RWPE2 (cell line): ENCODE measurements at regions not wholly inside any gene's neighbourhood (a gene's known extent, or its start where the extent isn't known, plus 50 kb on each side); places are given as distances from the start of the nearest gene placed in this dataset.

Experiments
- ATAC-seq: fragments of 200-7000 bp; cut with Tn5 transposase; 3 replicates; pipeline ENCODE4 v1.9.1; 2021; ENCODE audit warnings: low read depth
- DNase-seq: peaks from one replicate; pipeline ENCODE4 v3.0.0-alpha.2; 2020; ENCODE audit warnings: low spot score
- H3K27ac ChIP-seq: fragments of 450-650 bp; 2 replicates; pipeline ENCODE4 v1.5.1; 2017; ENCODE audit warnings: mild to moderate bottlenecking; ENCODE audit not compliant: poor library complexity, severe bottlenecking
- H3K27me3 ChIP-seq: fragments of 250-450 bp; sonication (Bioruptor Pico); 2 replicates; pipeline ENCODE4 v1.5.1; 2021; ENCODE audit warnings: mild to moderate bottlenecking, moderate library complexity; ENCODE audit not compliant: insufficient read depth, poor library complexity, severe bottlenecking
- H3K36me3 ChIP-seq: fragments of 250-450 bp; sonication (Bioruptor Pico); 2 replicates; pipeline ENCODE4 v1.5.1; 2020; ENCODE audit warnings: low read depth, mild to moderate bottlenecking, moderate library complexity
- H3K4me1 ChIP-seq: fragments of 250-450 bp; sonication (Bioruptor Pico); 2 replicates; pipeline ENCODE4 v1.5.1; 2021; ENCODE audit warnings: mild to moderate bottlenecking, moderate library complexity; ENCODE audit not compliant: insufficient read depth, poor library complexity, severe bottlenecking
- H3K4me3 ChIP-seq: fragments of 250-450 bp; sonication (Bioruptor Pico); 2 replicates; pipeline ENCODE4 v1.5.1; 2021; ENCODE audit warnings: mild to moderate bottlenecking, moderate library complexity; ENCODE audit not compliant: severe bottlenecking
- H3K9me3 ChIP-seq: fragments of 250-450 bp; sonication (Bioruptor Pico); 2 replicates; pipeline ENCODE4 v1.5.1; 2021; ENCODE audit warnings: mild to moderate bottlenecking, moderate library complexity; ENCODE audit not compliant: severe bottlenecking
- TF ChIP-seq, protein P1 (sequence below): fragments of 450-650 bp; IDR thresholded peaks from one replicate; pipeline ENCODE4 v1.5.1; 2017; ENCODE audit warnings: mild to moderate bottlenecking, moderate library complexity; ENCODE audit not compliant: poor library complexity, severe bottlenecking

DNA sequence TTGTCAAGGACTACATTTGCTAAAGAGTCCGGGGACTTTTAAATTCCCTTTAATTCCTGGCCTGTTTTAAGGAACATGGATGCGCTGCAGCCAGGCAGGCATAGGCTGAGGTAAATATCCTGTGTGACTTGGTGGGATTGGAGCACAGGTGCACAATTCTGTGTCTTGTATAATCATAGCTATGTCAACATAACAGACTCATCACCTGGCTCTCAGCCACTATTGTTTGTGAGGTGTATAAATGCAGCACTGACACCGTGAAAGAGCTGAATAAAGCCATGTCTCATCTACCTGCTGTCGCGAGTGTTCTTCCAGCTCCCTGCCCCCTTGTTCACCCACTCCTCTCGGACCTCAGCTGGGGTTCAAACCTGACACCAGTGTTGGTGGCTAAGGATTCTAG, 109.7 kb downstream of the MFSD1 start:
- Histone ChIP-seq H3K4me3 (no peak overlapping the region), H3K4me1 (no peaks in the 10 kb centered on the region), H3K36me3 (no peaks in the 10 kb centered on the region), H3K27ac (no peak overlapping the region), H3K27me3 (no peaks in the 10 kb centered on the region), H3K9me3 (no peaks in the 10 kb centered on the region)
- DNase-seq (no peak), ATAC-seq (peak; percentile 79)
- TF ChIP-seq, protein P1, sequence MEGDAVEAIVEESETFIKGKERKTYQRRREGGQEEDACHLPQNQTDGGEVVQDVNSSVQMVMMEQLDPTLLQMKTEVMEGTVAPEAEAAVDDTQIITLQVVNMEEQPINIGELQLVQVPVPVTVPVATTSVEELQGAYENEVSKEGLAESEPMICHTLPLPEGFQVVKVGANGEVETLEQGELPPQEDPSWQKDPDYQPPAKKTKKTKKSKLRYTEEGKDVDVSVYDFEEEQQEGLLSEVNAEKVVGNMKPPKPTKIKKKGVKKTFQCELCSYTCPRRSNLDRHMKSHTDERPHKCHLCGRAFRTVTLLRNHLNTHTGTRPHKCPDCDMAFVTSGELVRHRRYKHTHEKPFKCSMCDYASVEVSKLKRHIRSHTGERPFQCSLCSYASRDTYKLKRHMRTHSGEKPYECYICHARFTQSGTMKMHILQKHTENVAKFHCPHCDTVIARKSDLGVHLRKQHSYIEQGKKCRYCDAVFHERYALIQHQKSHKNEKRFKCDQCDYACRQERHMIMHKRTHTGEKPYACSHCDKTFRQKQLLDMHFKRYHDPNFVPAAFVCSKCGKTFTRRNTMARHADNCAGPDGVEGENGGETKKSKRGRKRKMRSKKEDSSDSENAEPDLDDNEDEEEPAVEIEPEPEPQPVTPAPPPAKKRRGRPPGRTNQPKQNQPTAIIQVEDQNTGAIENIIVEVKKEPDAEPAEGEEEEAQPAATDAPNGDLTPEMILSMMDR: no peak

DNA sequence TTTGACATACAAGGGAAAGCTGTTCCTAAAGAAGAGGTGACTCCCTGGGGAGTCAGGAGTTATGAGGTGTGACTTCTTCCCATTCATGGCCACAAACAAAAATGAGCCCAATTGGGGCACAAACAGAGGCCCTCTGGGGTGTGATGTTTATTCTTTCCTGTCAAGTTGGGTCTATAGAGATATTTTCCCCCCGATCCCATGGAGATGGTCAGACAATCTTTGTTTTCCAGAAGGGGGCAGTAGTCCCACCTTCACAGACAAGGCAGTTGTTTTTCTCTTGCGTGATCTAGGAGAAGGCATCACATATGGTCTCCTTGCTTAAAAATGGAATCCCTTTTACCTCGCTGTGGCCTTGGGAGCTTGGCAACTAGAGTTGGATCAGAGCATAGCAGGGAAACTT, 110.3 kb downstream of the MFSD1 start:
- Histone ChIP-seq H3K27ac (no peak overlapping the region), H3K27me3 (no peaks in the 10 kb centered on the region), H3K9me3 (no peaks in the 10 kb centered on the region), H3K4me1 (no peaks in the 10 kb centered on the region), H3K4me3 (no peak overlapping the region), H3K36me3 (no peaks in the 10 kb centered on the region)
- no peak for ATAC-seq
- no peak for DNase-seq
- TF ChIP-seq, protein P1: no peak

DNA sequence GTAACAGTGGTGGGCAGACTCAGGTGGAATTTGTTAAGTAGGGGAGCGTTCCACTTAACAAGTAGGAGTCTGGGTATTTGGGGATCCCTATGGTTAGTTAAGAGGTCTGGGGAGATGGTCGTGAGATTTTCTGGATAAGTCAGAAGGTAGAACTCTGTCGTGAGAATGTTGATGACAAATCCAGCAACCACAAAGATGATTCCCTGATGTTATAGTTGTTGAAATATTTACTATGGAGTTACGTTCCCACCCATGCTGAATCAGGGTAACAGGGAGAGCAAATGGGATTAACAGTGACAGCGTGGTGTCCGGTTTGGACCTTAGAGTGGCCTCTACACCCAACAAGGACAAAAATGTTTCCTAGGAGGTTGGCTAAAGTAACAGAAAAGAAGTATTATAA, 110.8 kb downstream of the MFSD1 start:
- Histone ChIP-seq H3K36me3 (no peaks in the 10 kb centered on the region), H3K27me3 (no peaks in the 10 kb centered on the region), H3K4me1 (no peaks in the 10 kb centered on the region), H3K4me3 (no peak overlapping the region), H3K9me3 (no peaks in the 10 kb centered on the region), H3K27ac (no peak overlapping the region)
- ATAC-seq (no peak), DNase-seq (no peak)
- TF ChIP-seq, protein P1: no peak

DNA sequence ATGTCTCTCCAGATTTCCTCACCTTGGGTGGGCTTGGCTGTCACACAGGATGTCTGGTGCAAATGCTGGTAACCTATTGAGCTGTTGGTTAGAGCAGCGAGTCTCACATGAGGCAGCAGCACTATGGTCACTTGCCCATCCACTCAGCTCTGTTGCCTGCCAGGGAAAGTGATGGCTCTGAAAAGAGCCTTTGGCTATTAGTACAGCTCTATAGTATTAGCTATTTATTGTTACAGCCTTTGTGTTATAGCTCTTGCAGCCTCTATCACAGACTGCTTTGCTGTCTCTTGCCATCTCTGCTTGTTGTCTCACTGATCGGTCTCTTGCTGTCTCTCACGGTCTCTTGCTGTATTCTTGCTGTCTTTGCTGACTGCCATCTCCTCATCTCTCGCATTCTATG, 114.3 kb downstream of the MFSD1 start:
- no peak for DNase-seq
- no peaks in the 10 kb centered on the region for H3K36me3 ChIP-seq
- H3K27me3 ChIP-seq: no peaks in the 10 kb centered on the region
- no peak overlapping the region for H3K27ac ChIP-seq
- H3K4me3 ChIP-seq: no peak overlapping the region
- H3K4me1 ChIP-seq: no peaks in the 10 kb centered on the region
- H3K9me3 ChIP-seq: no peaks in the 10 kb centered on the region
- TF ChIP-seq, protein P1: no peak
- no peak for ATAC-seq

DNA sequence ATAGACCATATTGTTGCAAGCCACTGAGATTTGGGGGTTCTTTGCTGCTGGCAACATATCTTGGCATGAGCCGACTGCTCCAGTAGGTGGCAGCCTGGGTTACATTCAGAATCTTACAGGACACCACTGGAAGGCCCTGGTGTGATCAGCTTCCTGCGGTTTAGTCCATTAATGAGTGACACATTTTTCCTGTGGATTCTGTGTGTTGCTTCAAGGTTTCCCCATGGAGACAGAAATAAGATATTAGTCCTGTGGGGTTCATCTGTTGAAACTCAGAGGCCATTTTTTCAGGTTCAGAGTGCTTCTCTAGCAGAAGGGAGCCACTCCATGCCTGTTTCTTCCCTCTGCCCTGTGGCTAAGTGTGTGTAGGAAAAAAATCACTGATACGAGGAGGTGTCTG, 116.2 kb downstream of the MFSD1 start:
- H3K27ac ChIP-seq: no peak overlapping the region
- ATAC-seq (peak; percentile 88), DNase-seq (no peak)
- H3K27me3 ChIP-seq: no peaks in the 10 kb centered on the region
- TF ChIP-seq, protein P1: peak; percentile 88
- H3K9me3 ChIP-seq: no peaks in the 10 kb centered on the region
- H3K36me3 ChIP-seq: no peaks in the 10 kb centered on the region
- no peaks in the 10 kb centered on the region for H3K4me1 ChIP-seq
- H3K4me3 ChIP-seq: no peak overlapping the region
